Epidermal melanocyte (primary cell): ENCODE measurements at regions not wholly inside any gene's neighbourhood (a gene's known extent, or its start where the extent isn't known, plus 50 kb on each side); places are given as distances from the start of the nearest gene placed in this dataset.

Source experiments
- DNase-seq: peaks from one replicate; pipeline ENCODE4 v3.0.0; 2011; ENCODE audit warnings: low spot score; ENCODE audit not compliant: insufficient read length

GRCh38 chr17:65277576-65277975, 140.4 kb downstream of the RGS9 start:
- no peak for DNase-seq
